ENCODE measurements at regions not wholly inside any gene's neighbourhood (a gene's known extent, or its start where the extent isn't known, plus 50 kb on each side); places are given as distances from the start of the nearest gene placed in this dataset.

DNA sequence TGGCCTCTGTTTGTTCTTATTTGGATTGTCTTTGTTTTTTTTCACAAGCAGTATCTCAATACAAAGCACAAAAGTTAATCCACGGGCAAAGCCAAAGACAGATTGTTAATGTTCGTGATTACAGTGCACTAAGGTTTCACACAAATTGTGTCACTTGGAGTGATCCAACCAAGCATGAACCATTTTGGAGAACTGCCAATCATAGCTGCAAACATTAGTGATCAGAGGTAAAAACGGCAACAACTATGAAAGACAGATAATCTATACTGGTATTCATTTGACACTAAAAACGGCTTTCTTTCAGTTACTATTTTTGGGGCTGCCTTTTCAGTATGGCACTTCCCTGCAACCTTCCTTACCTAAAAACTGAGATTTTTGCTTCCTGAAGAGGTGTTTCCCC, 213.1 kb upstream of the GULP1 start:
- no peak for DNase-seq

DNA sequence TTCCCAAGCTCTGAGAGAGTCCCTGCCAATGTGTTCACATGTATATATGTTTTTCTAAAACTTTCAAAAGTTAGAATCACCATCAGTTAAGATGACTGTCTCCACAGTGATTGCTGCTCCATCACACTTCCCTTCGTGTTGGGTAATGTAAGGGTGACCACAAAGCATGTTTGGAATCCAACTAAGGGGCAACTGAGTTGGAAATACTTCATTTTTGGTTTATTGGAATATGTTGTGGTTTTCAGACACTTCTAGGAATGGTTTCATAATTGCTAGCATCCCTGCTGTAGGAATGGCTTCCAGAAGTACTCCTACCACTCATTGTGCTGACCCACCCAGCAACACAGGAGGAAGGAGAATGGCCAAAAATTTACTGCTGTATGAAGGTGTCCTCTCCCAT, 212.5 kb upstream of the GULP1 start:
- no peak for DNase-seq

DNA sequence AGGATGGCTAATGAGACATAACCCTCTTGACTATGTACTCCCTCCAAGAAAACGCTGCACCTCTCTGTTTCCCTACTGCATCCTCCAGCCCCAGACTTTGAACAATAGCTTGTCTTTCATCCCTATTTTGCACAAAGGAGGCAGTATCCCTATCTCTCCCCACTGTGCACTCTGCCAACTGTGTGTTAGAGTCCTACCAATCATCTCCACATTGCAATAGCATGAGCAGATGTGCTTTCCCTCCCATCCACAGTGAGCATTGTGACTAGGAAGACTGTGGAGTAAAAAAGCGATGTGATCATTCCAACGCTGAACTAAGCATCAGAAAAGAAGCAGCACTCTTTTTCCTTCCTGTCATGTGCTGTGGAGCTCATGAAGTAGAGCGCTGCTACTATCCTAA, 206.3 kb upstream of the GULP1 start:
- DNase-seq: no peak

DNA sequence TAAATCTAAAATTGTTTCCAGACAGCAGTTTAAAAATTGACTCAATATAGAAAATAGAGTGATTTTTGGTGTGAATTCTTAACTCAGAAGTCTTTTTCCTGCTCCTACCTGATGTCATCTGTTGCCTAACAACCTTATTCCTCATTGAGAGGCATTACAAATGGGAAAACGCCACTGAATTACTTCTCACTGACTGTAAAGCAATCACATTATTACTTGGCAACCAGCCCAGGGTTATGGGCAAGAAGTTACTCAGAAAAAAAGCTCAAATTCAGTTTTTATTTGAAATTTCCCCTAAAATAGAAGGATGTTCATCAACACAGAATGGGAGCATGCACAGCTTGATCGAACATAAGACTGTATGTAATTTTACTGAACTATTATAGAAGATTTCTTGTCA, 201.8 kb upstream of the GULP1 start:
- no peak for DNase-seq

DNA sequence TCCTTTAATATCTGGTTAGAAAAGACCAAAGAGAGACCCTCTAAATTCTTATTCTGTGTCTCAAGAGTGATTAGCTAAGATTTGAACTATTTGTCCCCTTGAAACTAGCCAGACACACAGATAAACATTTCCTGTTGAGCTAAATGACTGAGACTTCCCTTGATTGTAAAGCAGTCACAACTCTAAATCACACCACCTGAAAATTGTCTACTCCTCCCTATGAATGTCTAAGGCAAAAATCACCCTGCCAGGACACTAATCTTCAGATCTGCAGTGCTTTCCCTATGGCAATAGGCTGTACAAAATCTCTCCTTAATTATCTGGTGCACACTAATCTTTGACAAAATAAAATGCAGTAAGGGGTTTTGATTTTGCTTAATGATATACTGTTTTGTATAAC, 200.5 kb upstream of the GULP1 start:
- no peak for DNase-seq

DNA sequence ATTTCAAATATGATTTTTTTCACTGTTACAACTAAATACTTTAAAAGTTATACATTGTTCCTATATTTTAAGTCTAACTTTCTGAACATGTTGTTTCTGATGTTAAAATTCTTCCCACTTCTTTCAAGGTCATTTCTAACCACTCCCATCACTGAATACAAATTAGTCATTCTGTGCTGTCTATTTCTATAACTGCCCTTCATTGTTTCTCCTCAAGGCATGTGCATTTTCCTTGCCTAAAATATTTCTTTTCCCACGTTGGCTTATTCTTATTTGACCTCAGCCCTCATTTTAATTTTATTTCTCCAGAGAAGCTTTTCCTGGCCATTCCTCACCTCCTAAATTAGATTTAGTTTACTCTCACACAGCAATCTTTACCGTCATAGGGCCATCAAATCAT, 198.9 kb upstream of the GULP1 start:
- DNase-seq: no peak

DNA sequence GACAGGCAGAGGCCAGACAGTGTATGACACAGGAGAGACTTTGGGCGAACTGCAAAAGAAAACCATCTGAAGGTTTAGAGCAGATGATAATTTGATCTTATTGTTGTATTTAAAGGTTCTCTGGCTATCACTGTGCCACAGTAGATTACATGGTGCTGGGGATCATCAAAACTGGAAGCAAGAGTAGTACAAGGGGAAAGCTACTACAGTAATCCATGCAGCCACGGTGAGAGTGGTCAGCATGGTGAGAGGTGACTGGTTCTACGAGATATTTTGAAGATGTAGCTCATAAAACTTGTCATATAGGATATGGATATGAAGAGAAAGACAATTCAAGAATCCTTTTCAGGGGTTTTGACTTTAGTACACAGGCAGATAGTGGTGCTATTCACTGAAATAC, 194.8 kb upstream of the GULP1 start:
- DNase-seq: no peak

DNA sequence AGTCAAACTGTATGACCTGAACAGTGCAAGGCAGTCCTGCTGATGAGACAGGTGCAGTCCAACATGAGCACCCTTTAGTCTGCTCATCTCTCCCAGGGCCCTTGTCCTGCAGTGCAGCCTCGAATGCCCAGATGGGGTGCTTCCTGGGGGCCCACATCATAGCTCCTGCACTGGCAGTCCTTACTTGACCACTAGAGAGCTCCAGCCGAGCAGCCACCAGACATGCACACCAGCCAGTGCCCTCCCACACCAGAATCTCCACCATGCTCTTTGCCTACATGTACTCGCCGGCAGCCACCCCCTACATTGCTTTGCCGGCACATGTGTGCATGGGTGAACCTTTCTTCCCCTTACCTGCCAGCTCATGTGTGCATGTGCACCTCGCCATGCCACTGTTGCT, 188.8 kb upstream of the GULP1 start:
- DNase-seq: no peak

DNA sequence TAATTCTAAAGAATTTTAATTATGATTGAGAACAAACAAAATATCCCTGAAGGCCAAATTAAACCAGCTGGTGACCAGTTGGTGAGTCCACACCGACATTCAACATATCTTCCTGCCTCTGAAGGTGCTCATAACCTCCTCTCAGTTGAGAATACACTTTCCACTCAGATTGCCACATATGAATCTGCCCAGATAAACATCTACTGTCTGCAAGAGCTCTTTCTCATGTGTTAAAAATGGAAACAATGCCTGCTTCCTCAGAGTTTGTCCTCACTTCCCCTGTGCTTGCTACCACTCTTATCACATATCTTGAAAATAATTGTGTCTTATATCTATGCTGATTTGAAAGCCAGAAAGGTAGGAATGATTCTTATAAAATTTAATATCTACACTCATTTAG, 177.7 kb upstream of the GULP1 start:
- DNase-seq: no peak

DNA sequence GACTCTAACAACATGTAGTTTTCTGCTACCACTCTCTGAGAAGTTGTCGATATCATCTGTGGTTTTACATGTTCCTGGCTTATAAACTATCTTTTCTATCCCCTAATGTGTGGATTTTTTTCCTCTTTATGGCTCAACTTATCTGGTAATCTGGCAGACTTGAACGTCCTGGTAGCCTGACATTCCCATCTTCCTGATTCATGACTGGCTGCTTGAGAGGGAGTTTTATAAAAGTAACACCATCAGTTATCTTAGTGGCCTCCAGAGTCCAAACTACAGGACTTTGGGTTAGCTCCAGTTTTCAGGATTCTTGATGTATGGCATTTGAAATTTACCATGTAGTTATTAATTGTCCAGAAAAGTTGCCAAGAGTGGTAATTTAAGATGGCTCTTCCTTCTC, 174.0 kb upstream of the GULP1 start:
- DNase-seq: no peak

DNA sequence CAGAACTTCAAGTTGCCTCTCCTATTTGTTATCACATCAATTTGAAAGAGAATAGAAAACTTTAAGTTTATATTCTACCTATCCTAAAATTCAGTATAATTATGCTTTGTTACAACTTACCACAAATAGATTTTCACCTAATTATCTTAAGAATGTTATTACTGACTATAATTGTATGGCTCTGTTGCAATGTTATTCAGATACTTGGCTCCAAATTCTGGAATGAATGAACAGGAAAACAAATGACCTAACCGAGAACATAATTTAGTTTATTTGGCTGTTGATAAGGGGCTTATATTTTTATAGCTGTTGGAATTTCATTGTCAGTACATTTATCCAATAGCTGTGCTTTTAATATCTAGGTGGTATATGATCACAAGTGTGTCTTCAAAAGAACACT, 173.2 kb upstream of the GULP1 start:
- DNase-seq: no peak

DNA sequence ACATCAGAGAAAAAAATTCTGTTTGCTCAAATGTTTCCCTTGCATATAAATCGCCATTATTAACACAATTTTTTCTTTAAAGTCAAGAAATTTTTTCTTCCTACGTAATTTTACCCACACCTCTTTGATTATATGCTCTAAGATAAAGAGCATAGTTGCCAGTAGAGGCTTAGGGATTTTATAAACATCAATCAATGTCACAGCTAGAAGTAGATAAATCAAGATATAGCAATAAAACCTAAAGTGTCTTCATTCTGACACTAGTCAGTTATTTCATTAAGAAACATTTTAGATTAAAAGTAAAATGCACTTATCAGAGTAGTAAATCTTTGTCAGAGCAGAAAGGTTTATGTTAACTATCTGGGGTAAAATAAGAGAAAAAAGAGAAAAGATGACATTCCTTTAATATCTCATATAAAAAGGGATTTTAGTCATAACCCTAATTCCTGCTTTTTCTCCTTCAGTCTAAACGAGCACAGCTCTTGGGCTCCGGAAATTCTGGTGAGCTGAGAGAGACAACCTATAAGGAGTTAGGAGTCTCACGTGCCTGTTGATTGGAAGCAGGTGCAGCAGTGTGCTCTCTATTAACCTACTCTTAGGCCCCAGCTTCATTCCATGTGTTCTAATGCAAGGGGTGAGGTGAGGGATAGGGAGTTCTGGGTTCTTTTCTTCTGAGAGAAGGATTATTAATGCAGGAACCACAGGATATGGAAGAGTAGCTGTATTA, 172.4 kb upstream of the GULP1 start:
- no peak for DNase-seq

DNA sequence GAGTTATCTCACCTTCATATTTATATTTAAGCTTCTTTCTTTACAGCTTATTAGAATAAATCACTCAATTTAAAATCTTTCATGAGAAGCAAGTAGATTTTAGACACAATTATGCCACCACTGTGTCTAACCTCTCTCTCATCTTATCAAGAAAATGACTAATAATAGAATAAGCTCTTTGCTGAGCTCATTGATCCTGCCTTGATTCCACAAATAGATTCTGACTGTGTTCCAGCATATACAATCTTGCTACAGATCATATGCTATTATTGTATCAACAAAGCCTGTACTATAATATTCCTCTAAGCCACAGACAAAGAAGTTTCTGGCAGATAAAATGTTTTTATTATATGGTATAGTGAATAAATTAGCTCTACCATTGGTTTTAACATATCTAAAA, 168.7 kb upstream of the GULP1 start:
- no peak for DNase-seq

DNA sequence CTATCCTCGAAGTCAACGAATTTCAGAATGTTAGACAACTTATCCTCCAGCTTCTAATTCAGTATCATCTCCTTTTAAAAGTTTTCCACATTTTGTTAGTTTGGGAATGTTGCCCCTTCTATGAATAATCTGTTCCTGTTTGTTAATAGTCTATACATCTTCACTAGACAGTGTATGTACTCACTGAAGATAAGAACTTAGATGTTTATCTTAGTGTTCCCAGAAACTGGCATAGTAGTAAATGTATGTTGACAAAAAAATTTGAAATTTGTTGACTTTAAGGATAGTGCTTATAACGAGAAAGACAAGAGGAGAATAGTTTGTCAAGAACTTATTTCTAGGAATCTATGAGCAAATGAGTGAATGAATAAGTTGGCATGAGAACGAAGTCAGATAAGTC, 162.0 kb upstream of the GULP1 start:
- DNase-seq: no peak

DNA sequence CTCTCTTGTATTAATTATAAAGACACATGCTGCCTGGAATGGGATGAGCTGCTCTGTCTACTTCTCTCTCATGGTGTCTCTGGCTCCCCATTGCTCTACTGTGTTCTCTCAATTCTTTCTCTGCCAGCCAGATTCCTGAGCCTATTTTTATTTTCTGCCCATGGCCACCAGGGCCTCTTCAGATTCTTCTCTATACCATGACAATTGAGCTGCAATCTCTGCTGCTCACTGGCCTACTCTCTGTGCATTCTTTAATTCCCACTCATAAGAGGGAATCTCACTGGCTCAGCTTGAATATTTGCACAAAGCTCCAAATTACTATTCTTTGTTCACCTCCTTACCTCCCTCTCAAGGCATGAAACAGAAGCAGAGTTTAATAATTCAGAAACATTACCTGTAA, 161.4 kb upstream of the GULP1 start:
- DNase-seq: no peak

DNA sequence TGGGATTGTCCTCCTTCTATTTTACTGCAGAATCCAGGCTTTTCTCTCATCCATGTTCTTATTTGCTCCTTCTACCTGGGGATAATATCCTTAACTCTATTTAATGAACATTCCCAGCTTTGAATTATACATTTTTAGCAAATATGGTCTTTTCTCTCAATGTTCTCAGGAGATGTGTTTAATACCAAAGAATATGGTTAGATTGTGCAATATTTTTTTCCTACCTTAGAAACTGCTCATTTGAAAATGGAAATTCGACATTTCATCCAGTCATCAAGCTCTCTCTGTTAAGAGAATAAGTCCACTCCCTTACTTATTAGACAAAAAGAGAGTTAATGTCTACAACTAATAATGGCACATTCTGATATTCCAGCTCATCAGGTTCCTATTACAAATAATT, 160.4 kb upstream of the GULP1 start:
- no peak for DNase-seq

DNA sequence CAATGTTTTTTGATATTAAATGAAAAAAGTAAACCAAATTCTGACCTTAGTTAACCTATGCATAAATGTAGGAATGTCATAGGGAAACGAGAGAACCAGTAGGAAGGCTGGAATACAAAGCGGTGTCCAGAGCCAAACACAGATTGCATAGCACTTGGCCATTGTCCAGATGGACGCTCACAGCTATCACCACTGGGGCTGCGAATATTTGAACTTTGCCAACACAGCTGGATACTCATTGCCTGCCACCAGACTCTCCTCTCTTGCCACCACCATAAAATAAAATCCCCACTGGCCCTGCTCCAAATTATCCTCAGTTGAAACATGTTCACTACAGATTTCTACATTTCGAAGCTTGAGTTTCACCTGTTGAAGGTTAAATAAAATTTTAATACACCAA, 159.3 kb upstream of the GULP1 start:
- DNase-seq: no peak

DNA sequence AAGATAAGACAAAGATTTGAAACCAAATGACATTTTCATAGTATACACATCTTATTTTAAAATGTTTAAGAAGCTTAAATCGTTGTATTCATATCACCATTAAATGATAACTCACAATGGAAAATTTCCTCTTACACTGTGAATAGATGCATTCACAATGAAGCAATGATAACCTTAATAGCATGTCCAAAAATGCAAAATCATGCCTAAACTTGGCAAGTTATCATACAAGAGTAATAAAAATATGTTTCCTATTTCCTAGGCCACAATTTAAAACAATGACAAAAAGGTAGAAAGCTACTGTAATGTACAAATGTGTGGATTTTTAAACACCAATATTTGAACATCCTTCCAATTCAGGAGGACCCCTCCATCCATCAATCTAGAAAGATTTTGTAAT, 157.4 kb upstream of the GULP1 start:
- no peak for DNase-seq

DNA sequence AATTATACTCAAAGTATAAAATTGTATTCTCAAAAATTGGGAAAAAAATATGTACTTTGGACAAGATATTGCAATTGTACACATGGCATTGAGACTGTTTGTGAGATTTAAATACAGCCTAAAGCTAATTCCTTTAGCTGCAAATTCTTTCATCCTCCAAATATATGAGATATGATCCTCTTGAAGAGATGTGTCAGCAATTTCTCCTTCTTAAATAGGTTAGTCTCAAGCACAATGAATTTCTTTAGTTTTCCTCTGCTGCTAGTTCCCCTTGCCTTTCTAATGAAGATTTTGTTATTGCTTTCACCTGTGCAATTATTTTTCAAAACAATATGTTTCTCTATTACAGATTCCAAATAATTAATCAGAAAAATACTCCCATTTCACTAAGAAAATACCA, 153.4 kb upstream of the GULP1 start:
- DNase-seq: no peak

DNA sequence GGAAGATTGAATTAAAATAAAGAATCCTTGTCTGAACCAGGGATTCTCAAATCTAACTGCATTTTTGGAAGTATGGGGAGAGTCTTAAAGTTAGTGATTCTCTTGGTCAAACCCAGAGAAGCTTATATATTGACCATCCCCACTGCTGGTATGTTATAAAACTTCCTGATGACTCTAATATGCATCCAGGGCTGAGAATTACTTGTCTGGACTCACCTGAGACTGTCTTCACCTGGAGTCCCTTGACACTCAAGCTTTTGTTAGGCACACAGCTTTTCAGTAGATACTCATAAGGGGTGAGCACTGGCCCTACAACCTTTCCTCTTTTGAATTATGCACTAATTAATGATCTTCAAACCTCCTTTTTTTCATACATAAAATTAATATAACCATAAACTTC, 149.6 kb upstream of the GULP1 start:
- no peak for DNase-seq

DNA sequence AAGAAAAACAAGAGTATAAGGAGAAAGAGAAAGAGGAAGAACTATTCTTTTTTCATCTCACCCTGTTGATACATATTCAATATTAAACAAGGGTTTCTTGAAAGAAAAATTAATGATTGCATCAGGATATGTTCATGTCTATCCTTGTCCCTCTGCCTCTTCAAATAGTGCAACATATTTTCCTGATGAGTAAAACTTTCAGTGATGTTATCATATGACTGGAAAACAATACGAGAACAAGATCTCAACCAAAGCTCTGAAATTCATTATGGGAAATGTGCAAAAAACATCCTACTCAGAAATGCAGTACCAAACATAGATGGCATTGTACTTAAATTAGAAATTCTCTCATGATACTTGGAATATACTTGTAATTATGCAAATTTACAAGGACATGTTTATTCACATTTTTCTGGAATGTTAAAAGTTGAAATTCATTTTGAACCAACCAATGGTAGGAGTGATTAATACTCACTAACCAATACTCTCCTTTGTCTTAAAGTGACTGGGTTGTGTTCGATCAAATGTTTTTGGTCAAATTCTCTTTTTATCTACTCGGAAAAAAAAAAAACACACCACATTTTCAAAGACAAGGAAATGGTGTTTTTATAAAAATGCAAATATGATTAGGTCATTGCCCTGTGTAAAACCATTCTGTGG, 148.9 kb upstream of the GULP1 start:
- no peak for DNase-seq

DNA sequence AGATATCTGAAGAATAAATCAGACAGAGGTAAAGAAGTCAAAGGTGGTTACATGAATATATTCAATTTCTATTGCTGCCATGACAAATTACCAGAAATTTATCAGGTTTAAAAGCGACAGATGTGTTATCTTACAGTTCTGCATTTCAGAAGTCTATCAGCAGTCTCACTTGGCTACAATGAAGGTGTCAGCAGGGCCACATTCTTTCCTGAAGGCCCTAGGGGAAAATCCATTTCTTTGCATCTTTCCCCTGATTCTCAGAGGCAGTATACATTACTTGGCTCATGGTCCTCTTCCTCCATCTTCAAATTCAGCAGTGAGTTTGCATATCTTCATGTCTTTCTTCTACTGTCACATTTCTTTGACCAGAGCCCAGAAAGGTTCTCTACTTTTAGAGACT, 145.8 kb upstream of the GULP1 start:
- no peak for DNase-seq

DNA sequence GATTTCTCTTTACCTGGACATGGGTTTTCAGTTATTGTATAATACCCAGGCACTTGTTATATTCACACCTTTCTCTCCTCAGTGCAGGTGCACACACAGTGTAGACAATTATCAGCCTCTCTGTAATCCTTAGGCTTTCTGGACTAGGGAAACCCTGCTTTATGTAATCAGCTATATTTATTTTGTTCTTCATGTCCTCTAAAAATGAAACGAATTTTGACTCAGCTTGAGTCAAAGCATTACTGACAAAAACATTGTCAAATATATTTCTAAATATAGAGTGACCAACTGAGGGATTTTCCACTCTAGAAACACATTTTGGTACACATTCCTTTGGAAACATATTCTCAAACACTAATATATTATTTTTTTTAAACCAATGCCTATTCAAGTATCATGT, 144.8 kb upstream of the GULP1 start:
- DNase-seq: no peak

DNA sequence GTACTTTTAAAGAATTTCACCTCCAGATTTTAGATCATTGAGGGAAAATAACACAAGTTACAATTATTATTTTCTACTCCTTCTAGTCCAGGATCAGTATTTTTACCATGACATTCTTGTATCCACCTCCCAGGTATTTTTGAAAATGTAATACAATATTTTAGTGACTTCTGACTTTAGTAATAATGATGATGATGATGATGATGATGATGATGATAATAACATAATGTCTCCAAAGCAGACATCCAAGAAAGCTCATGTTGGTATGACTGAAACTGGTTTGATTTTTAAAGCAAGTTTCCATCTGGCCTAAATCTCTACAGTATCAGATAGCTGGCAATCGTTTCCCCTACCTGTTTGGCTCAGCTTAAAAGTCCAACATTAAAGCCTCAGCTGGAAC, 140.0 kb upstream of the GULP1 start:
- no peak for DNase-seq
